Astrocyte (in vitro differentiated cells and primary cell): ENCODE measurements at regions not wholly inside any gene's neighbourhood (a gene's known extent, or its start where the extent isn't known, plus 50 kb on each side); places are given as distances from the start of the nearest gene placed in this dataset.

Source experiments
- DNase-seq: peaks from one replicate; pipeline ENCODE4 v3.0.0-alpha.2; 2010; ENCODE audit warnings: low read depth
- FAIRE-seq: peaks from 2 replicates; lab custom pipeline; 2011; peaks lifted over from hg19 to GRCh38; lab: Jason Lieb, UNC
- H2AFZ ChIP-seq: 2 replicates; pipeline ENCODE4 v1.6.0; 2012; ENCODE audit warnings: low read depth, low read length, inconsistent platforms
- H3K27ac ChIP-seq: 2 replicates; pipeline ENCODE4 v1.5.1; 2011; ENCODE audit warnings: low read depth, low read length, inconsistent platforms
- H3K27me3 ChIP-seq: 2 replicates; pipeline ENCODE4 v1.6.0; 2011; ENCODE audit warnings: low read length, inconsistent platforms; ENCODE audit not compliant: insufficient read depth
- H3K36me3 ChIP-seq: 2 replicates; pipeline ENCODE4 v1.5.1; 2011; ENCODE audit warnings: low read length, inconsistent platforms; ENCODE audit not compliant: insufficient read depth
- H3K4me1 ChIP-seq: 2 replicates; pipeline ENCODE4 v1.5.1; 2011; ENCODE audit warnings: low read length, inconsistent platforms; ENCODE audit not compliant: insufficient read depth
- H3K4me2 ChIP-seq: 2 replicates; pipeline ENCODE4 v1.6.0; 2012; ENCODE audit warnings: low read length, inconsistent platforms
- H3K4me3 ChIP-seq: 2 replicates; pipeline ENCODE4 v1.5.1; 2011; ENCODE audit warnings: low read depth, mild to moderate bottlenecking, low read length, inconsistent platforms; ENCODE audit not compliant: insufficient read depth
- H3K79me2 ChIP-seq: 2 replicates; pipeline ENCODE4 v1.6.0; 2012; ENCODE audit warnings: mild to moderate bottlenecking, low read length, inconsistent platforms; ENCODE audit not compliant: insufficient read depth
- H3K9ac ChIP-seq: 2 replicates; pipeline ENCODE4 v1.6.0; 2012; ENCODE audit warnings: mild to moderate bottlenecking, low read length, inconsistent platforms
- H3K9me3 ChIP-seq: 2 replicates; pipeline ENCODE4 v1.5.1; 2012; ENCODE audit warnings: low read depth, mild to moderate bottlenecking, low read length, inconsistent platforms; ENCODE audit not compliant: insufficient read depth
- H4K20me1 ChIP-seq: 2 replicates; pipeline ENCODE4 v1.6.0; 2012; ENCODE audit warnings: low read length, inconsistent platforms; ENCODE audit not compliant: insufficient read depth
- H3K27ac Mint-ChIP-seq: one replicate; pipeline ENCODE4 v1.8.0; 2021; ENCODE audit warnings: mild to moderate bottlenecking, mixed read lengths; ENCODE audit not compliant: unreplicated experiment
- H3K27me3 Mint-ChIP-seq: one replicate; pipeline ENCODE4 v1.8.0; 2021; ENCODE audit warnings: low read depth, mixed read lengths; ENCODE audit not compliant: unreplicated experiment
- H3K36me3 Mint-ChIP-seq: one replicate; pipeline ENCODE4 v1.8.0; 2021; ENCODE audit warnings: low read depth, mixed read lengths; ENCODE audit not compliant: unreplicated experiment
- H3K4me1 Mint-ChIP-seq: one replicate; pipeline ENCODE4 v1.8.0; 2021; ENCODE audit warnings: low read depth, mixed read lengths; ENCODE audit not compliant: unreplicated experiment
- H3K4me3 Mint-ChIP-seq: one replicate; pipeline ENCODE4 v1.8.0; 2021; ENCODE audit warnings: mild to moderate bottlenecking, moderate library complexity, mixed read lengths; ENCODE audit not compliant: unreplicated experiment
- H3K9me3 Mint-ChIP-seq: one replicate; pipeline ENCODE4 v1.8.0; 2021; ENCODE audit warnings: mild to moderate bottlenecking, mixed read lengths; ENCODE audit not compliant: unreplicated experiment
- EZH2 ChIP-seq: IDR thresholded peaks from 2 replicates; pipeline ENCODE4 v1.6.1; 2012; ENCODE audit warnings: mild to moderate bottlenecking, low read length, inconsistent platforms; ENCODE audit not compliant: insufficient read depth
- TF ChIP-seq, protein P1 (sequence below): IDR thresholded peaks from 2 replicates; pipeline ENCODE4 v1.5.1; 2011; ENCODE audit warnings: low read depth, mild to moderate bottlenecking, inconsistent platforms, low read length, moderate library complexity; ENCODE audit not compliant: insufficient read depth

DNA sequence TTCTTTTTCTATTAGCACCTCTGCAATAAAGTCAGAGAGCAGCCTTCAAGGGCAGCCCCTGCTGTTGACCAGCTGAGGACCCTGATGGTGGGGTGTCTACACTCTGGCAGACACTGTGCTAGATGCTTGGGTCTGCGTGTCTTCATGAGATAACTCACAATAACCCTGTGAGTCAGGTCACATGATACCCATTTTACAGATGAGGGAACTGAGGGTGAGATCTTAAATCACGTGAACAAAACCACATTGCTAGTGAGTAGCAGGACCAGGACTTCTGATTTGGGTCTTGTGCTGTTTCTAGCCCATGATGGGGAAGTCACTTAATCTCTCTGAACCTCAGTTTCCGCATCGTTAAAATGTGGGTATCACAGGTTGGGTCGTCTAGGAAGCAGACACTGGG lies 118.5 kb upstream of the LIPC start:
- H3K9ac ChIP-seq = no peak overlapping the region
- DNase-seq = no peak
- no peak overlapping the region for H3K27ac Mint-ChIP-seq
- no peak for FAIRE-seq
- H3K4me3 Mint-ChIP-seq = no peak overlapping the region
- H4K20me1 ChIP-seq = no peaks in the 10 kb centered on the region
- H3K9me3 Mint-ChIP-seq = peaks cover 2% of the 10 kb centered on the region
- no peak for TF ChIP-seq EZH2
- TF ChIP-seq, protein P1, sequence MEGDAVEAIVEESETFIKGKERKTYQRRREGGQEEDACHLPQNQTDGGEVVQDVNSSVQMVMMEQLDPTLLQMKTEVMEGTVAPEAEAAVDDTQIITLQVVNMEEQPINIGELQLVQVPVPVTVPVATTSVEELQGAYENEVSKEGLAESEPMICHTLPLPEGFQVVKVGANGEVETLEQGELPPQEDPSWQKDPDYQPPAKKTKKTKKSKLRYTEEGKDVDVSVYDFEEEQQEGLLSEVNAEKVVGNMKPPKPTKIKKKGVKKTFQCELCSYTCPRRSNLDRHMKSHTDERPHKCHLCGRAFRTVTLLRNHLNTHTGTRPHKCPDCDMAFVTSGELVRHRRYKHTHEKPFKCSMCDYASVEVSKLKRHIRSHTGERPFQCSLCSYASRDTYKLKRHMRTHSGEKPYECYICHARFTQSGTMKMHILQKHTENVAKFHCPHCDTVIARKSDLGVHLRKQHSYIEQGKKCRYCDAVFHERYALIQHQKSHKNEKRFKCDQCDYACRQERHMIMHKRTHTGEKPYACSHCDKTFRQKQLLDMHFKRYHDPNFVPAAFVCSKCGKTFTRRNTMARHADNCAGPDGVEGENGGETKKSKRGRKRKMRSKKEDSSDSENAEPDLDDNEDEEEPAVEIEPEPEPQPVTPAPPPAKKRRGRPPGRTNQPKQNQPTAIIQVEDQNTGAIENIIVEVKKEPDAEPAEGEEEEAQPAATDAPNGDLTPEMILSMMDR = no peak
- no peak overlapping the region for H2AFZ ChIP-seq
- no peak overlapping the region for H3K4me2 ChIP-seq
- H3K27ac ChIP-seq = no peak overlapping the region
- H3K9me3 ChIP-seq = no peaks in the 10 kb centered on the region
- no peaks in the 10 kb centered on the region for H3K4me1 Mint-ChIP-seq
- H3K27me3 Mint-ChIP-seq = no peaks in the 10 kb centered on the region
- peaks cover 4% of the 10 kb centered on the region for H3K36me3 Mint-ChIP-seq
- no peaks in the 10 kb centered on the region for H3K36me3 ChIP-seq
- no peak overlapping the region for H3K4me3 ChIP-seq
- no peaks in the 10 kb centered on the region for H3K27me3 ChIP-seq
- no peaks in the 10 kb centered on the region for H3K4me1 ChIP-seq
- H3K79me2 ChIP-seq = no peaks in the 10 kb centered on the region

DNA sequence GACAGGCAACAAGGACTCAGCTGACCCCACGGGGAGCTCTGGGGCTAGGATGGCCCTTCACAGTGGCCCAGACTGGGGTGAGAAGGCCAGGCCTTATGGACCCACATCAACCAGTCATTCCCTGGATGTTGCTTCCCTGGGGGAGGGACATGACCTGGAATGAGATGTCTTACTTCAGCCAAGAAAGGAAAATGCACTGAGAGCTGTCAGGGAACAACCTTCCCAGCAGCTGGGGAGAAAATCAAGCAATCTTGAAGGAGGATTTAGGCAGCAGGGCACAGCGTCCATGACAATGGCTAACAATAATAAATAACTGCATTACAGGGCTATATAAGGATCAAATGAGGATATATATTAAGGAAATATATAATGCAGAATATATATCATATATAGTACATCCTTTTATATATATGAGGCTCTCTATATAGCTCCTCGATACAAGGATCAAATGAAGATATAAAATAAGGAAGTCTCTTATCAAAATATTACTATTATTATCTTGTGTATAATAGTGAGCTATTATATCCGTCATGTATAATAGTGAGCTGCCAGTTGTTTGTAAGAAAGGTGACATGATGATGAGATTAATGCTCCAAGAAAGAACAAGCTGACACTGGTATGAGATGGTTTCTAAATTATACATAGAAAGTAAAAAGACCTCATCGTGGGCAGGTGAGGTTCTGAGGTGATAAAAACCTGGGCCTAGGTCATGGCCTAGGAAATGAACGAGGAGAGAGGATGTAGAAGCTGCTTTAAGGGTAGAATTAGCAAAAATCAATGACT lies 117.8 kb upstream of the LIPC start:
- no peak for FAIRE-seq
- Histone ChIP-seq H3K27ac (no peak overlapping the region), H3K36me3 (no peaks in the 10 kb centered on the region), H3K27me3 (no peaks in the 10 kb centered on the region), H3K4me2 (no peak overlapping the region), H2AFZ (no peak overlapping the region), H4K20me1 (no peaks in the 10 kb centered on the region), H3K4me1 (no peaks in the 10 kb centered on the region), H3K9me3 (no peaks in the 10 kb centered on the region), H3K79me2 (no peaks in the 10 kb centered on the region), H3K9ac (no peak overlapping the region), H3K4me3 (no peak overlapping the region)
- Mint-ChIP-seq H3K9me3 (peaks cover 2% of the 10 kb centered on the region), H3K27me3 (no peaks in the 10 kb centered on the region), H3K4me1 (no peaks in the 10 kb centered on the region), H3K36me3 (peaks cover 4% of the 10 kb centered on the region), H3K27ac (no peak overlapping the region), H3K4me3 (no peak overlapping the region)
- TF ChIP-seq, protein P1 = no peak
- TF ChIP-seq EZH2 = no peak
- DNase-seq = no peak

DNA sequence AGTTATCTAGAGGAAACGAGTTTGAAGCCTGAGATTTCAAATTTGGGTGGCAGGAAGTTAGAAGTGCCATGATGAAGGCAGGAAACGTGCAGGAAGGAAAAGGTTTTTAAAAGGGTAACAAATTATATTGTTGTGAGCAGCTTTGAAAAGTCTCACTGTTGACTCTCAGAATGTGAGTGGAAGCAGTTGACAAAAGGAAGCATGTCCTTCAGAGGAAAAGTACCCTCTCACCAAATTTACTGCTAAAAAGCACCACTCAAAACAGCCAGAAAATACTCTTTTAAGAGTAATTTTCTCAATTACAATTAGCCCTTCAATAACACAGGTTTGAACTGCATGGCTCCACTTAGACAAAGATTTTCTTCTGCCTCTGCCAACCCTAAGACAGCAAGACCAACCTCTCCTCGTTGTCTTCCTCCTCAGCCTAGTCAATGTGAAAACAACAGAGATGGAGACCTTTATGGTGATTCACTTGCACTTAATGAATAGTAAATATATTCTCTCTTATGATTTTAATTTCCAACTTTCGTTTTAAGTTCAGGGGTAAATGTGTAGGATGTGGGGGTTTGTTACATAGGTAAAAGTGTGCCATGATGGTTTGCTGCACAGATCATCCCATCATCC lies 117.1 kb upstream of the LIPC start:
- Histone ChIP-seq H3K4me2 (no peak overlapping the region), H3K4me1 (no peaks in the 10 kb centered on the region), H3K4me3 (no peak overlapping the region), H3K27ac (no peak overlapping the region), H3K36me3 (no peaks in the 10 kb centered on the region), H3K9me3 (no peaks in the 10 kb centered on the region), H3K79me2 (no peaks in the 10 kb centered on the region), H2AFZ (no peak overlapping the region), H3K9ac (no peak overlapping the region), H4K20me1 (no peaks in the 10 kb centered on the region), H3K27me3 (no peaks in the 10 kb centered on the region)
- no peak for FAIRE-seq
- Mint-ChIP-seq H3K36me3 (peaks cover 2% of the 10 kb centered on the region), H3K4me3 (no peak overlapping the region), H3K4me1 (no peaks in the 10 kb centered on the region), H3K27me3 (no peaks in the 10 kb centered on the region), H3K27ac (no peak overlapping the region), H3K9me3 (peaks cover 2% of the 10 kb centered on the region)
- TF ChIP-seq EZH2 = no peak
- TF ChIP-seq, protein P1 = no peak
- DNase-seq = no peak
